H9 (cell line): ENCODE measurements at regions not wholly inside any gene's neighbourhood (a gene's known extent, or its start where the extent isn't known, plus 50 kb on each side); places are given as distances from the start of the nearest gene placed in this dataset.

ENCODE experiments used
- DNase-seq: peaks from one replicate; pipeline ENCODE4 v3.0.0-alpha.2; 2017
- H2AFZ ChIP-seq: one replicate; pipeline ENCODE4 v1.6.1; 2013; ENCODE audit warnings: mild to moderate bottlenecking, low read length, control low read depth, moderate library complexity
- H2AK5ac ChIP-seq: 2 replicates; pipeline ENCODE4 v1.6.1; 2013; ENCODE audit warnings: low read length, control low read depth, mixed read lengths; ENCODE audit not compliant: insufficient read length
- H2BK120ac ChIP-seq: one replicate; pipeline ENCODE4 v1.6.1; 2013; ENCODE audit warnings: low read depth, mild to moderate bottlenecking, low read length, control low read depth, inconsistent platforms; ENCODE audit not compliant: poor library complexity, severe bottlenecking
- H2BK12ac ChIP-seq: 2 replicates; pipeline ENCODE4 v1.6.1; 2013; ENCODE audit warnings: low read length, control low read depth, mixed read lengths, low read depth; ENCODE audit not compliant: insufficient read length
- H2BK15ac ChIP-seq: 2 replicates; pipeline ENCODE4 v1.6.1; 2013; ENCODE audit warnings: low read depth, low read length, control low read depth
- H2BK20ac ChIP-seq: one replicate; pipeline ENCODE4 v1.6.1; 2013; ENCODE audit warnings: low read depth, mild to moderate bottlenecking, low read length, control low read depth, inconsistent platforms; ENCODE audit not compliant: poor library complexity, severe bottlenecking
- H2BK5ac ChIP-seq: 2 replicates; pipeline ENCODE4 v1.6.1; 2013; ENCODE audit warnings: low read length, control low read depth, mixed read lengths; ENCODE audit not compliant: insufficient read length
- H3K14ac ChIP-seq: 2 replicates; pipeline ENCODE4 v1.6.1; 2013; ENCODE audit warnings: low read length, control low read depth; ENCODE audit not compliant: insufficient read depth
- H3K18ac ChIP-seq: 2 replicates; pipeline ENCODE4 v1.6.1; 2013; ENCODE audit warnings: low read depth, mild to moderate bottlenecking, mixed read lengths, low read length, control low read depth; ENCODE audit not compliant: insufficient read length
- H3K23ac ChIP-seq: 2 replicates; pipeline ENCODE4 v1.6.1; 2013; ENCODE audit warnings: low read length, control low read depth, mixed read lengths, low read depth; ENCODE audit not compliant: insufficient read length
- H3K23me2 ChIP-seq: 2 replicates; pipeline ENCODE4 v1.6.1; 2013; ENCODE audit warnings: low read depth, mild to moderate bottlenecking, mixed read lengths, low read length, control low read depth; ENCODE audit not compliant: insufficient read length, poor library complexity, severe bottlenecking
- H3K27ac ChIP-seq: 2 replicates; pipeline ENCODE4 v1.5.1; 2013; ENCODE audit warnings: low read length, control low read depth, mixed read lengths, low read depth; ENCODE audit not compliant: insufficient read length
- H3K27me3 ChIP-seq: 2 replicates; pipeline ENCODE4 v1.6.1; 2013; ENCODE audit warnings: low read length, control low read depth, inconsistent platforms; ENCODE audit not compliant: insufficient read depth
- H3K4ac ChIP-seq: 2 replicates; pipeline ENCODE4 v1.6.1; 2013; ENCODE audit warnings: low read depth, mild to moderate bottlenecking, control low read depth, inconsistent platforms, low read length, moderate library complexity
- H3K4me1 ChIP-seq: 2 replicates; pipeline ENCODE4 v1.6.1; 2013; ENCODE audit warnings: low read length, control low read depth, inconsistent platforms; ENCODE audit not compliant: insufficient read depth
- H3K4me2 ChIP-seq: 2 replicates; pipeline ENCODE4 v1.6.1; 2013; ENCODE audit warnings: low read length, control low read depth, mixed read lengths; ENCODE audit not compliant: insufficient read length, insufficient read depth
- H3K56ac ChIP-seq: 2 replicates; pipeline ENCODE4 v1.6.1; 2013; ENCODE audit warnings: low read depth, mild to moderate bottlenecking, mixed read lengths, low read length, control low read depth; ENCODE audit not compliant: insufficient read length
- H3K79me1 ChIP-seq: 2 replicates; pipeline ENCODE4 v1.6.1; 2013; ENCODE audit warnings: low read depth, mild to moderate bottlenecking, moderate library complexity, low read length, control low read depth, inconsistent platforms; ENCODE audit not compliant: insufficient read depth, poor library complexity, severe bottlenecking
- H3K79me2 ChIP-seq: 2 replicates; pipeline ENCODE4 v1.6.1; 2013; ENCODE audit warnings: low read length, control low read depth, inconsistent platforms; ENCODE audit not compliant: insufficient read depth
- H3K9ac ChIP-seq: 2 replicates; pipeline ENCODE4 v1.6.1; 2013; ENCODE audit warnings: low read length, control low read depth, mixed read lengths; ENCODE audit not compliant: insufficient read length; ENCODE audit errors: extremely low read depth
- H3K9me3 ChIP-seq: one replicate; pipeline ENCODE4 v1.6.1; 2013; ENCODE audit warnings: low read depth, low read length, inconsistent platforms; ENCODE audit not compliant: control insufficient read depth
- H3T11ph ChIP-seq: one replicate; pipeline ENCODE4 v1.6.1; 2013; ENCODE audit warnings: mild to moderate bottlenecking, low read length, control low read depth, inconsistent platforms
- H4K20me1 ChIP-seq: one replicate; pipeline ENCODE4 v1.6.1; 2013; ENCODE audit not compliant: control insufficient read depth, insufficient read length, insufficient read depth
- H4K5ac ChIP-seq: 2 replicates; pipeline ENCODE4 v1.6.1; 2013; ENCODE audit warnings: low read depth, mild to moderate bottlenecking, mixed read lengths, low read length, control low read depth; ENCODE audit not compliant: insufficient read length
- H4K8ac ChIP-seq: replicated peaks from 2 replicates; pipeline ENCODE4 v1.6.1; 2013; ENCODE audit warnings: low read length, control low read depth, mixed read lengths, low read depth; ENCODE audit not compliant: insufficient read length
- H4K91ac ChIP-seq: 2 replicates; pipeline ENCODE4 v1.6.1; 2013; ENCODE audit warnings: low read depth, mild to moderate bottlenecking, moderate library complexity, mixed read lengths, low read length, control low read depth; ENCODE audit not compliant: insufficient read length
- H3K27ac Mint-ChIP-seq, 3 experiments: 2 replicates in 2 of 3; 3 replicates in 1 of 3; pipeline ENCODE4 v1.8.0; 2020 to 2021; ENCODE audit warnings: mixed read lengths in 3 of 3, mild to moderate bottlenecking in 1 of 3, moderate library complexity in 1 of 3
- H3K27me3 Mint-ChIP-seq: 2 replicates; pipeline ENCODE4 v1.8.0; 2021; ENCODE audit warnings: low read depth, mild to moderate bottlenecking, moderate library complexity, mixed read lengths
- H3K36me3 Mint-ChIP-seq, 3 experiments: 2 replicates in 2 of 3; 3 replicates in 1 of 3; pipeline ENCODE4 v1.8.0; 2020 to 2021; ENCODE audit warnings: low read depth in 3 of 3, mixed read lengths in 3 of 3; ENCODE audit not compliant: insufficient read depth in 1 of 3
- H3K4me1 Mint-ChIP-seq, 2 experiments: 2 replicates each; pipeline ENCODE4 v1.8.0; 2020; ENCODE audit warnings: mixed read lengths in 2 of 2
- H3K4me3 Mint-ChIP-seq, 2 experiments: 2 replicates in 1 of 2; 3 replicates in 1 of 2; pipeline ENCODE4 v1.8.0; 2020 to 2021; ENCODE audit warnings: mild to moderate bottlenecking in 2 of 2, mixed read lengths in 2 of 2, moderate library complexity in 1 of 2
- H3K9me3 Mint-ChIP-seq, 2 experiments: 2 replicates in 1 of 2; 3 replicates in 1 of 2; pipeline ENCODE4 v1.8.0; 2020; ENCODE audit warnings: mild to moderate bottlenecking in 2 of 2, mixed read lengths in 2 of 2, moderate library complexity in 1 of 2
- CTCF ChIP-seq: fragments of 200-600 bp; sonication (generic); conservative IDR thresholded peaks from 3 replicates; pipeline ENCODE4 v1.8.0; 2021; ENCODE audit warnings: antibody characterized with exemption, mild to moderate bottlenecking
- WGBS: extraction: QIAGEN DNeasy Blood & Tissue Kit; methylation state at CpG from one replicate; pipeline ENCODE4 v1.1.7; 2013; ENCODE audit warnings: missing lambda C conversion rate, low lambda C conversion rate, mixed read lengths; ENCODE audit not compliant: insufficient read length; ENCODE audit errors: extremely low coverage; 5-methylcytosine and 5-hydroxymethylcytosine counted together

- H3K23ac ChIP-seq = no peak overlapping the region
- no peak overlapping the region for H2BK12ac ChIP-seq
- Mint-ChIP-seq H3K27ac (no peak overlapping the region), H3K4me1 (no peaks in the 10 kb centered on the region), H3K27me3 (no peaks in the 10 kb centered on the region), H3K36me3 (no peaks in the 10 kb centered on the region), H3K9me3 (no peaks in the 10 kb centered on the region), H3K4me3 (no peak overlapping the region)
- no peak overlapping the region for H3K56ac ChIP-seq
- no peak overlapping the region for H2AFZ ChIP-seq
- H3K4me1 ChIP-seq = no peaks in the 10 kb centered on the region
- no CpG with 5 or more reads among the region's 1 CpG for WGBS
- no peak overlapping the region for H3K27ac ChIP-seq
- H3K9ac ChIP-seq = no peak overlapping the region
- no peak overlapping the region for H3T11ph ChIP-seq
- H2BK15ac ChIP-seq = no peak overlapping the region
- no peak for DNase-seq
- H4K20me1 ChIP-seq = no peaks in the 10 kb centered on the region
- H3K4me2 ChIP-seq = no peak overlapping the region
- no peak overlapping the region for H4K91ac ChIP-seq
- no peaks in the 10 kb centered on the region for H3K79me2 ChIP-seq
- no peak overlapping the region for H3K4ac ChIP-seq
- no peak overlapping the region for H2BK120ac ChIP-seq
- TF ChIP-seq CTCF = no peak
- H2AK5ac ChIP-seq = no peak overlapping the region
- no peaks in the 10 kb centered on the region for H3K27me3 ChIP-seq
- no peaks in the 10 kb centered on the region for H3K23me2 ChIP-seq
- H2BK5ac ChIP-seq = no peak overlapping the region
- H3K18ac ChIP-seq = no peak overlapping the region
- no peaks in the 10 kb centered on the region for H3K79me1 ChIP-seq
- no peak overlapping the region for H3K14ac ChIP-seq
- no peaks in the 10 kb centered on the region for H3K9me3 ChIP-seq
- no peak overlapping the region for H4K8ac ChIP-seq
- H4K5ac ChIP-seq = no peak overlapping the region
- H2BK20ac ChIP-seq = no peak overlapping the region
Measured at GRCh38 chr12:78725033-78725432, 139.5 kb upstream of the SYT1 start.
